ENCODE measurements at regions not wholly inside any gene's neighbourhood (a gene's known extent, or its start where the extent isn't known, plus 50 kb on each side); places are given as distances from the start of the nearest gene placed in this dataset.

- Histone ChIP-seq H3K4me3 (no peak overlapping the region), H3K27me3 (no peaks in the 10 kb centered on the region), H3K27ac (no peak overlapping the region), H3K9me3 (no peaks in the 10 kb centered on the region), H3K4me1 (no peaks in the 10 kb centered on the region), H3K36me3 (no peaks in the 10 kb centered on the region)
- TF ChIP-seq POLR2A (IDR thresholded peaks at IDR 0.05) (no peak), CTCF (IDR thresholded peaks at IDR 0.05) (no peak)
- WGBS (ENCODE audit: insufficient coverage, low coverage, low lambda C conversion rate, missing lambda C conversion rate), result 58% methylated on average over 9 of the region's 9 CpGs
- intact Hi-C loops (cut with DNase I), result no loop called here
- ATAC-seq (no peak), DNase-seq (no peak)
Observed at GRCh38 chr13:97124915-97125809, 97.0 kb upstream of the MBNL2 start.

- Histone ChIP-seq H3K27ac (no peak overlapping the region), H3K9me3 (no peaks in the 10 kb centered on the region), H3K4me3 (no peak overlapping the region), H3K4me1 (no peaks in the 10 kb centered on the region), H3K36me3 (no peaks in the 10 kb centered on the region), H3K27me3 (no peaks in the 10 kb centered on the region)
- ATAC-seq (no peak), DNase-seq (no peak)
- intact Hi-C loops (cut with DNase I), result no loop called here
- WGBS (ENCODE audit: insufficient coverage, low coverage, low lambda C conversion rate, missing lambda C conversion rate), result 77% methylated on average over 13 of the region's 13 CpGs
- TF ChIP-seq CTCF (IDR thresholded peaks at IDR 0.05) (no peak), POLR2A (IDR thresholded peaks at IDR 0.05) (no peak)
Observed at GRCh38 chr13:97125810-97126738, 96.1 kb upstream of the MBNL2 start.

GRCh38 chr13:97127842-97128241 is 94.3 kb upstream of the MBNL2 start:
- no peak for DNase-seq
- no peak for ATAC-seq
- no peak overlapping the region for H3K27ac ChIP-seq
- no peaks in the 10 kb centered on the region for H3K4me1 ChIP-seq
- H3K27me3 ChIP-seq, result no peaks in the 10 kb centered on the region
- no peaks in the 10 kb centered on the region for H3K9me3 ChIP-seq
- TF ChIP-seq CTCF (IDR thresholded peaks at IDR 0.05) (no peak), POLR2A (IDR thresholded peaks at IDR 0.05) (no peak)
- no peak overlapping the region for H3K4me3 ChIP-seq
- intact Hi-C loops (cut with DNase I), result no loop called here
- WGBS (ENCODE audit: insufficient coverage, low coverage, low lambda C conversion rate, missing lambda C conversion rate), result no CpG with 5 or more reads among the region's 1 CpG
- no peaks in the 10 kb centered on the region for H3K36me3 ChIP-seq

- no peak for ATAC-seq
- H3K27me3 ChIP-seq, result no peaks in the 10 kb centered on the region
- no peak overlapping the region for H3K4me3 ChIP-seq
- H3K27ac ChIP-seq, result no peak overlapping the region
- intact Hi-C loops (cut with DNase I), result no loop called here
- DNase-seq, result no peak
- WGBS (ENCODE audit: insufficient coverage, low coverage, low lambda C conversion rate, missing lambda C conversion rate), result 78% methylated on average over 1 of the region's 1 CpG
- no peaks in the 10 kb centered on the region for H3K4me1 ChIP-seq
- no peaks in the 10 kb centered on the region for H3K9me3 ChIP-seq
- TF ChIP-seq POLR2A (IDR thresholded peaks at IDR 0.05) (no peak), CTCF (IDR thresholded peaks at IDR 0.05) (no peak)
- H3K36me3 ChIP-seq, result no peaks in the 10 kb centered on the region
Observed at GRCh38 chr13:97130190-97130589, 91.9 kb upstream of the MBNL2 start.
